B cell (primary cell): ENCODE measurements at regions not wholly inside any gene's neighbourhood (a gene's known extent, or its start where the extent isn't known, plus 50 kb on each side); places are given as distances from the start of the nearest gene placed in this dataset.

Experiments used
- EZH2 ChIP-seq: IDR thresholded peaks from 2 replicates; pipeline ENCODE4 v1.6.1; 2012; ENCODE audit warnings: borderline replicate concordance, low read depth, mild to moderate bottlenecking, moderate library complexity, low read length; ENCODE audit not compliant: insufficient read depth, poor library complexity, severe bottlenecking
- TF ChIP-seq, protein P1 (sequence below): fragments of 200-600 bp; IDR thresholded peaks from one replicate; pipeline ENCODE4 v1.8.0; 2022; ENCODE audit warnings: antibody characterized with exemption, mild to moderate bottlenecking

- TF ChIP-seq, protein P1, sequence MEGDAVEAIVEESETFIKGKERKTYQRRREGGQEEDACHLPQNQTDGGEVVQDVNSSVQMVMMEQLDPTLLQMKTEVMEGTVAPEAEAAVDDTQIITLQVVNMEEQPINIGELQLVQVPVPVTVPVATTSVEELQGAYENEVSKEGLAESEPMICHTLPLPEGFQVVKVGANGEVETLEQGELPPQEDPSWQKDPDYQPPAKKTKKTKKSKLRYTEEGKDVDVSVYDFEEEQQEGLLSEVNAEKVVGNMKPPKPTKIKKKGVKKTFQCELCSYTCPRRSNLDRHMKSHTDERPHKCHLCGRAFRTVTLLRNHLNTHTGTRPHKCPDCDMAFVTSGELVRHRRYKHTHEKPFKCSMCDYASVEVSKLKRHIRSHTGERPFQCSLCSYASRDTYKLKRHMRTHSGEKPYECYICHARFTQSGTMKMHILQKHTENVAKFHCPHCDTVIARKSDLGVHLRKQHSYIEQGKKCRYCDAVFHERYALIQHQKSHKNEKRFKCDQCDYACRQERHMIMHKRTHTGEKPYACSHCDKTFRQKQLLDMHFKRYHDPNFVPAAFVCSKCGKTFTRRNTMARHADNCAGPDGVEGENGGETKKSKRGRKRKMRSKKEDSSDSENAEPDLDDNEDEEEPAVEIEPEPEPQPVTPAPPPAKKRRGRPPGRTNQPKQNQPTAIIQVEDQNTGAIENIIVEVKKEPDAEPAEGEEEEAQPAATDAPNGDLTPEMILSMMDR: no peak
- TF ChIP-seq EZH2: no peak
Measured at GRCh38 chr21:35568643-35569042, 491.7 kb downstream of the SETD4 start.
